Stimulated activated CD8-positive, alpha-beta memory T cell treated with anti-CD3 and anti-CD28 coated beads, Interleukin-15, amount 100 ng/mL, for 1 hour (primary cell): ENCODE measurements at regions not wholly inside any gene's neighbourhood (a gene's known extent, or its start where the extent isn't known, plus 50 kb on each side); places are given as distances from the start of the nearest gene placed in this dataset.

Experiments
- DNase-seq: peaks from one replicate; pipeline ENCODE4 v3.0.0-alpha.2; 2020; ENCODE audit warnings: low read depth

DNA sequence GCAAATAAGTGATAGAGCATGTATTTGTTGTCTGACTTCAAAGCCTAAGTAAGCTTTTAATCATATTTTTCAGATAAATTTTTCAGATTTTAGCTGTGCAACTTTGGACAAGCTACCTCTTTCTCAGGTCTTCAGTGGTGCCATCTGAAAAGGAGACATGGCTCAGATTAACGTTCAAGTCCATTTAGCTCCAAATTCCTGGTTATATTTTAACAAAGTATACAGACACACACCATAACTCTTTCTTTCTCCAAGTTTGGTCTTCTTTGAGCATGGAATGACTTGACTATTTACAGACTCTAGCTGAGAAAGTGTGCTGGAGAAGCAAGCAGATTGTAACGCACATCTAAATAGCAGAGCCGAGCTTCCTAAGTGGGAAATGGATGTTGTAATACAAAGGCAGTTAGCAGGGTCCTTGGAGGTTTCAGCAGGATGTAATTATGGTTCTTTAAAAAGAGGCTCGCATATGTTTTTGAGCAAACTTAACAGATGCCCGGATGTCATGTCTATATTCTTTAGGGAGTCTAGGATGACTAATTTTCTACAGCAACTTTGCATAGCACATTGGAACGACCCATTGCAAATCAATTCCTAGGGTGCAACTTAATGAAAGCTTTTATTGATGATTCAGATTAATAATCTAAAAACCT is 128.1 kb upstream of the E2F8 start:
- DNase-seq: no peak

DNA sequence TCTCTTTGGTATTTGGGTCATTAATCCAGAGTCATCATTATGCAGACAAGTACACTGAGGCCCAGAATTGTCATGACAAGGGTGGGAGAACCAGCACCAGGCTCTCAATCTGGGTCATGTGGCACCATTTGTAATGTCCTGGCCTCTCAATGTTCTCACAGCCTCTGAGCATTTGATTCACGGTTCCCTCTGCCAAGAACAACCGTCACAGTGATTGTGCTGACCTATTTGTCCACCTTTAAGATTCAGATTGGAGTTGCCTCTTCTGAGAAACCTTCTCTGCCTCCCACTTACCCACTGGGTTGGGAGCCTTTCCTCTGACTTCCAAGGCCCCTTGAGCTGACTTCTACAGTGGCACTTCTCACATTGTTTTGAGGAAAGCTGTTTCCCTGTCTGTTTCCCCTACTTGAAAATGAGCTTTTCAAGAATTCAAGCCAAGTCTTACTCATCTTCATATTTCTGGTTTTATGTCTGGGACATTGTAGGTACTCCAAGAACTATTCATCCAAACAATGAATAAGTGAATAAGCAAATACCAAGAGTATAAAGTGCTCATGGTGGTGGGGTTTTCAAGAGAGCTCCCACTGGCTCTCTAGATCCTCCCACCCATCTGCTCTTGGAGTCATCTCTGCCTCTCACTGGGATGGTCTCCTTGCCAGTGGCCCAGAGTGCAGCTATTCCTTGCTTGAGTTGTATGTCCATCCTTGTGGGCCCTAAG is 126.4 kb upstream of the E2F8 start:
- DNase-seq: no peak

DNA sequence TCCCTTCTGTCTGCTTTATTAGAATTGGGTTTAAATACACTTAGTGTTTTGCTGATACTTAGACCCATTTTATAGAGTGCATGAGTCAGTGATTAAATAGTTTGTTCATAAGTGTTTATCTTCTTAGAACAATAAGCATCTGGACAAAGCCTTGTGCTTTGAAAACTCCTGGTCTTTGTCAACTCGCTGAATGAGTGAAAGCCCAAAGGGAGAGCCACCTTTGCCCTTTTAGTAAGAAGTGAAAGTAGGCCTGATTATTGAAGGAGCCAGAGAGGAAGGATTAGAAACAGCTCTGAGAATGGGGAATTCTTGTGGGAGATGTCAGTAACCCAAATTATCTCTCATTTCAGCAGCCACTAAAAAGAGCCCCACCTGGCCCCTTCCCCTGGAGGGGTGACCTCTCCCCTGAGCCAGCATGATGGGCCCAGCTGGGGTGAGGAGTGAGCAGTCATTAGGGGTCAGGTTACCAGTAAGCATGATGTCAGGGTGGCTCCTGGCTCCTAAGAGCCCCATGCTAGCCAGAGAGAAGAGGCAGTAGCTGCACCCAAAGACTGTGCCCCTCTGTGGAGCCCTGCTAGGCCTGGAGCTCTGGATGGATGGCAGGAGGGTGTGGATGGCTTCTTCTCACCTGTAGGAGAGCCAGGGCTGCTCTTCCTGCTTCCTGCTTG is 125.1 kb upstream of the E2F8 start:
- DNase-seq: no peak

DNA sequence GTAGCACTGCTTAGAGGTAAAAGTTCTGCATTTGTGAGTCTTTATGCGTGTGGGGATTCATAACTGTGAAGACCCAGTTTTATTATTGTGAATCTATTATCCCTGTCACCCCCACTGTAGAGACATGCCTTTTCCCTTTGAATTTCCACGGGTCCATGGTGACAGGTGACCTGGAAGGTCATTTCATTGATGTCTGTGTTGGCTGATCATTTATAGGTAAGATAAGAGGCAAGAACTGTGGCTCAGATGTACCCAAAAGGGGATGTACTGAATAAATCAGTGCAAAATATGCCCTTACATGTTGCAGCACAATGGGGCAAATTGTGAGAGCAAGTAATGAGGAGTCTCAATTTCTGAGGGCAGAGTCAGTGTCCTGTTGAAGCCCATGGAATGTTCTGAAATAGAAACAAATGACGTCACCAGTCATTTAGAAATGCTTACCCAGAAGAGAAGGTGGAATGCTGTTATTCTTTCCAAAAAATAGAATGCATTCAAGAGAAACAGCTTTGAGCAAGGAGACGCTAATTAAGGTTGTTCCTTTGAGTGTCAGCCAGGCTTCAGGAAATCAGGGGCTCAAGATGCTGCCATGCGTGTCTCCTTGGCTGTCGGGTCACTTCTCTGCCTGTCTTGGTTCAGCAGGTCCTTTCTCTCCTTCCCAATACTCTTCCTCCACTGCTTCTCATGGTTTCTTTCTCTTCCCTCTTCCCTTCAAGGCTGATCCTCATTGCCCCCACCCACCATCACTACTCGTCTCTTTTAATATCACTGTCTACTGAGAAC is 118.7 kb upstream of the E2F8 start:
- DNase-seq: no peak

DNA sequence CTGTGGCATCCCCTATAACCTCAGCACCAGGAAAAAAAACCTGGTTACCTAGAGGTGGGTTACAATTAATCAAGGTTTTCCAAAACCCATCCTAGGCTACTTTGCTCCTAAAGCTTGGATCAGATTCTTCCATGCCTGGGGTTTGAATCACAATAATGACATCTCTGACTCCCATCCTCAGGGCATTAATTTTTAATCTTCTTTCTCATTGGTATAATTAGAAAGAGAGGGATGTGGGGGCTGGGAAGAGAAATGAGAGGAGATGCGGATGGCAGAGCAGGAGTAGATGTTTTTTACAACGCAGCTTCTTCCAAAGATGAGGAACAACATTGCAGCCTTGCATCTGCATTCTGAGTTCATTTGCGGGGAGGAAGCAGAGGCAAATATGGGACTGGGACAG is 117.2 kb upstream of the E2F8 start:
- no peak for DNase-seq

DNA sequence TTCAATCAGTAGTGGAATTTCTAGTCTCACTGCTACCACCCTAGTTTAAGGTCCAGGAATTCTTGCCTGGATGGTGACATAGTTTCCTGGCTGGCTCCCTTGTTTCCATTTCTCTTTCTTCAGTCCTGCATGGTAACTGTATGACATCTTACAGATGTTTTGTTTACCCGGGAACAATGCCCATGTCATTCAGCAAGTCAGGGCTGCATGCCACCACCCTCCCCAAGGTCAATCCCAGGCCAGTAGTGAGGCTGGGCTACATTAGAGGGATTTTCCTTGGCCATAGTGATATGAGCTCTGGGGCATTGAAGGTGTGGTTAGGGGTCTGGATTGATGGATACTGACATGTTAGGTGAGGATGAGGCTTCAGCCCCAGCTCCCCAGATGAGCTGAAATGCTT is 114.9 kb upstream of the E2F8 start:
- DNase-seq: no peak

DNA sequence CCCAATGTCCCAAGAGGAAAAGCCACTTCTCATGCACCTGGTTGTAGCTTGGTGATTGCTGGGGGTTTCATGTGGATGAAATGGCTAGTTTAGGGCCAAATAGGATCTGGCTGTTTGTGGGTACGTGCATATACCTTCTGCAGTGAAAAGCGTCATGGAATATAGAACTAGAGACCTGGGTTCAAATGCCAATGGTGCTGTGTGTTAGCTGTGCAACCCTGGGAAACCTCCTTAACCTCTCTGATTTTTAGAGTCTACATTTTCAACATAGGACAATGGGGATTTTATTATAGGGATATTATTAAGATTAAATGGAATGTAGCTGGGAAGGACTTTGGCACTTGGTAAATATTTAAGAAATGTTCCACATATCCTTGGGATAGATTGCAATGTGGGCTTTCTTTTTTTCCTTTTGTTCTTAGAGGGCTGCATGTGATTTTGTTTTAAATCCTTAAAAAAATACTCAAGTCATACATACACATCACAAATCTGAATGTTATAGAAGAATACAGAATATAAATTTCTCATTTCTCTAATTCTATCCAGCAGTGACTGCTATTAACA is 112.6 kb upstream of the E2F8 start:
- no peak for DNase-seq

DNA sequence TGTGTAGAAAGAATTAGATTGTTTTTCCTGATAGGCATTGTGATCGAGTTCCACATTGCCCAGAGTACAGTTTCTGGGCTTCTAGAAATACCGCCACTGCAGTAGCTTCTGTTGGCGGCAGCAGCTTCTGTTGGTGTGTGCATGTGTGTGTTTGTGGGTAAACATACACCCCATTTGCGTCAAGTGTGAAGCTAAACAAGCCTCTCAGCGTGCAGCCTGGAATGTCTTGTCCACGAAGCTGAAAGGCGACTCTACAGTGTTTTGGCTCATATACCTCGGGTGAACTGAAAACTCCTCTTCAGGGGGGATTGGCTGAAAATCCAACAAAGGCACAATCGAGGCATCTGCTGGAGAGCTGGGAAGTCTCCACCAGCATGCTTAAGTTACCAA is 112.0 kb upstream of the E2F8 start:
- no peak for DNase-seq

DNA sequence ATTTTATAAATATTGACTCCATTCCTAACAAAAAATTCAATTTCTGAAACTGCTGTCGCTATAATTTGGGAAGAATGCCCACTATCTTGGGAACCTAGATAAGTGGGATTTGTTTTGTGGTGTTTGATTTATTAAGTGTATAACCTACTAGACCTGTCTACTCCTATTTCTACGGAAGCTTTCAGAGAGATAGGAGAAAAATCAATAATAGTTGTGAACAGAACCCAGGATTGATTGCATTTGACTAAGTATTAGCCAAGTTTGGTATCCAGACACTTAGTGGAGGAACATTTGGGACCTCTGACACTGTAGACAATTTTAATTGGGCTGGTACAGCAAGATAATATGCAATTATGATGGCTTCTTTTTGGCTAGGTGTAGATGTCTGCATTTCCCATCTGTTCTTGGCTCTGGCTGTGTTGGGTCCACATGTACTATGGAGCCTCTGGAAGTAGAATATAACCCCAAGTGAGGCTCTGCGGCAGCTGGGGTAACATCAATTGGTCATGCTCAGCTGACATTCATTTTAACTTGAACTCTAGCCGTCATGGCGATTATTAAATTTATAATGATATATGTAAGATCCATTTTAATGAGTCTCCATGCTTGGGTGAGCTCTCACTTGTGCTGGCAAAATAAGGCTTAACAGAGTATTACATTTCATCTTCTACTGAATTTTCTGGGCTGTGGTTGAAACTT is 111.5 kb upstream of the E2F8 start:
- no peak for DNase-seq

DNA sequence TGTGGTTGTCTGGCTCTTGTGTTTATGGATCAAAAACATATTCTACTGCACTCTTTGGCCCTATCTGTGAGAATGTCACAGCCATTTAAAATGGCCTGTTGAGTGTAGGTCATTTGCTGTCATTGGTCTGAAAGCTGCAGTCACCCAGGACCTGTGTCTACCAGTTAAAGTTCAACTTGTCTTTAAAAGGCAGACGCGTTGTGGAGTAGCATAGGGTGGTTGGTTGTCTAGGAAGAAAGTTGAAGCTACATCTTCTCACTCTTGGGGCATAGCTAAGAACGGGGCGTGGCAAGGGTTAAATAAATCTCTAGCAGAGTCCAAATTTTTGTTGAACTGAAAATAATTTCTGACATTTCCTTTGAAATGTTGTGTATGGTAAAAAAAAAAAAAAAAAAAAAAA is 110.7 kb upstream of the E2F8 start:
- no peak for DNase-seq

DNA sequence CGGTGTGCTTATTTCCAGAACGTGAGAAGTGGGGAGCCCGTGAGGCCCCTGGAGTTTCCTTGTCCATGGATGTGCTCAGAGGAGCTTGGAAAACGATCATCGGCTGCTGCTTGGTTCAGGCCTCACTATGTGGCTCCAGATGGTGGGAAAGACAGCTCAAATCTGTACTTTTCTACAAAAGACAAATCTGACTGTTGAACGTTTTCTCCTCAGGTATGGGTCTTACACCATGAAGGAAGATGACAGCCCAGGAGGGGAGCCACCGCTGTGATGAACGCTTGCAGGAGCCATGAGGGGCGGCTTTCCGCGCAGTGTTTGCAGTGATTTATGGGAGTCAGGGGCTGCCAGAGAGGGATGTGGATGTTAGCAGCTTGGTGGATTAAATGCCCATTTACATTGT is 109.4 kb upstream of the E2F8 start:
- DNase-seq: no peak

DNA sequence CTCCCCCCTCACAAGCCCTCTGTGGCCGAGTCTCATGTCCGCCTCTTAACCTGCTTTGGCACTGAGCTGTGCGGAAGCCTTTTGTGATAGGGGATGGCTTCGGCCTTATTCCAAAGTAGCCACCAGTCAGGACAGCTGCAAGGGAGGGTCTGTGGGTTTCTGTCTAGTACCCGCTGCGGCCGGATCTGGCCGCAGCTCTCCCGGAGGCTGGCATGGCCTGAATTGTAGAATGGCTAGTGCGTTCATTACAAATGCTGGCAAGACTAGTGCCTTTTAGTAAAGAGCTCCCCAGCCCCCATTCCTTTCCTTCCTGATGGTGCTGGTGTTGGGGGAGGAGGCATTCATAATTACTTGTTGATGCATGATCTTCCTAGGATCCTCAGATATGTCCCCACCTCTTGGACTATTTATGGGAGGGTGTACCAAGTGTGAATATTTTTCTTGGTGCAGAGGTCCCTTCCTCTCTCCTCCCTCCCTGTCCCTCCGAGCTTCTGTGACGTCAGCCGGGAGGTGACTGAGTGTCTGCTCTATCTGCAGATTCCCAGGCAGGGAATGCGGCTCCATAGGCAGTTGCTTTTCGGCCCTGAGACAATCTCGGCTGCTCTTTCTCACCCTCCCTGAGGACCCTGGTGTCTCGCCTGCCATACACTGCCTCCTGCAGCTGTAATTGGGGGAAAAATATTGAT is 108.7 kb upstream of the E2F8 start:
- no peak for DNase-seq

DNA sequence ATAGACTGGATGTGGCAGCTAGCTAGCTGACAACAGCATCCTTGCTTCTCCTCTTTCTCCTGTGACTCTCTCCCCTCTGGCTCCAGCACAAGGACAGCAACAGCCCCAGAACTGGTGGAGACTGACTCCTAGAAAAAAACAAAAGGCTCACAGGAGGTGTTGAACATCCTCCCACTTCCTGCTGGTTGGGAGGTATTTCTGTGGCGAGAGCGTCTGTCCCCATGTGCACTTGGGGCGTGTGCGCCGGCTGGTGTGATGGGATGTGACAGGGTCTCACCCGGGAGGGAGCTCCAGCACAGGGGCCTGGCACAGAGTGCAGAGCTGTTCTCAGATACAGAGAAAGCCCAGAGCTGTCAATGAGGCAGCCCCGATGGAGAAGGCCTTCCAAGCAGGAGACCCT is 107.2 kb upstream of the E2F8 start:
- DNase-seq: no peak

DNA sequence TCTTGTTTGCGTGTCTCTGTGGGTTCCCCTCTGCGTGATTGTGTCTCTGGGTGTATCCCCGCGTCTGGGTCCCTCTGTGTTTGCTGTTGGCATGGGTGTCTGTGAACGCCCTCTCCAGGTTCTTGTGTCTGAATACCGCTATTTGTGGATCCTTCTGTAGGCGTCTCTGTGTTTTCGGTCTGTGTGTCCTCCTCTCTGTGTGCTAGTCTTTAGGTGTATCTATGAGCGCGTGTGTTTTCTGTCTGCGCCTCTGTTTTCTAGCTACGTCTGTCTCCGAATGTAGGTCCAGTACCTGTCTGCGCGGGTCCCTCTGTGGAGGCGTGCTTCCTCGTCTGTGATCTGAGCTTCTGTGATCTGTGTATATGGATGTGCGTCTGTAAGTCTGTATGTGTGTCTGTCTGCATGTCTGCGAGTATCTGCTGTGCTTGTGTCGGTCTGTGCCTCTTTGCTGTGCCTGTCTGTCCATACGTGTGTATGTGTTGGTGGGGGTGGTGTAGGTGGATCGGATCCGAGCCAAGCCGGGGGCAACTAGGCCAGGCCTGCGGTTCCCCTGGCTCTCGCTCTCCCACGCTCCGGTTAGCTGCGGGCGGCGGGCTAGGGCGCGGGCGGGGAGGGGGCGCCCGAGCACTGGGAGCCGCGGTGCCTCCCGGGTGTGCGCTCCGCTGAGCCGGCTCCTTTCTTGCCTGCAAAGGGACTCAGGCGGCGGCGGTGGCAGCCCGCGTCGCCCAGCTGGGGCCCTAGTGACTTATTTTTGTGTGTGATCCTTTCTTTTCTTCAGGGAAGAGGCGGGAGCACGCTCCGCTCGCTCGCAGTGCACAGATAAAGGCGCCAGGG is 105.3 kb upstream of the E2F8 start:
- DNase-seq: no peak

DNA sequence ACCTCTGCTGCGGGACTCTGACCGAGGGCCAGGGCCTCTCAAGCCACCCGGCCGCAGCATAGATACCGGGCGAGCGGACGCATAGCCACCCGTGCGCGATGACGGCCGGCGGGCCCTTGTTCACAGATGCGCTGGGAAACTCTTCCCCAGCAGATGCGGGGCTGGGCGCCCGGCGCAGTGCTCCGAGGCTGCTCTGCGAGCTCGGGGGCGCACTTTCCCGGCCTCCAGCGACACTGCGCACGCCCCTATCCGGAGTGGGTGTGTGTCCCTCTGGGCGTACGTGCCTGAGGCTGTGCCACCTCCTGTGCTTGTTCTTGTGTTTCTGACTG is 104.7 kb upstream of the E2F8 start:
- DNase-seq: no peak

DNA sequence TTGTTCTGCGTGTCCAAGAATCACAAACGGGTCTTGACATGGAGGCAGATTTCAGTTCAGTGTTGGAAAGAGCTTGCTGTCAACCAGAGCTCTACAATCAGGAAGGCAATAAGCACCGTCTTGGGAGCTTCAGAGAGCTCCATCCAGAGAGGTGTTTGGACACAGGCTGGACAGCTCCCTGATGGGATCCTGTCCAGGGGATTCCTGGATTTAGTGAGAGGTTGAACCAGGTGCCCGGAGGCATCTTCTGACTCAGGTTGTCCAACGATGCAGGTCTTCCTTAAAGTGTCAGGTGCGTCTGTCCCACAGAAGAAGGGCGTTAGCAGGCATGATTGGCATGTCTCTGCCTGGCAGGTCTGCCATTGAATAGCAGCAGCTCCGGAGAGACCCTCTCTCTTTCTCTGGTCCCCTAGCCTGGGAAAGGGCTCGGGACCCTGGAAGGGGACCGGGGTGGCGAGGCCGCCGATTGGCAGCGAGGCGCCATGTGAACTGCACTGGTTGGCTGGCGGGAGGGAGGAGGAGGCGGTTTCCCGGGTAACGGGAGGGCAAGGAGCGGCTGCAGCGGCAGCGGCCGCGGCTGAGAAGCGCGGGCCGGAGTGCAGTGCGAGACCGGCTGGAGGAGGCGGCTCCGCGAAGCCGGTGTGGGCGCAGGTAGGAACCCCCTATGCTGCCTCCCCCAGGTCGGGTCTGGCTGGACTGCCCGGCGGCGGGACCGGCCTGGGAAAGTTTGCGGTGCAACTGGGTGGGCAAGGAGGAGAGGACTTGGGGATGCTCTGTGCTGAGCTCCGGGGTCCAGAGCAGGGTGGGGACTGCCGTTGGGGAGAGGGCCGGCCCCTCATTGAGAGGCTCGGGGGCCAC is 104.1 kb upstream of the E2F8 start:
- DNase-seq: no peak

DNA sequence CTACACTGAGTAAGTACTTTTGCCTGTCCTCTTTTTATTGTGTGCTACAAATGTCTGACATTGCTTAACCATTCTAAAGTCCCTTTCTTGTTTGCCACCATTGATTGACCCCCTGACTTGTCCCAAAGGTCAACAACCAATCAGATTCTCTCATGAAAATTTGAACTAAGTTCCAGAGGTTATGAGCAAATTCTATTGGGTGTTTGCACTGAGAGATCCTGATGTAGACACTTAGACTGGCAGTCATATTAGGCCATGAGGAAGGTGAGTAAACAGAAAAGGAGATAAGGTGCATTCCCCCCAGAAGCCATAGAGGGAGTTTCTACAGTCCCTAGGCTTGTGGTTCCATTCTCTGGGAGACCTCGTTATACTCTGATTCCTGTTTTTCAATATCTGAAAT is 101.3 kb upstream of the E2F8 start:
- DNase-seq: no peak

DNA sequence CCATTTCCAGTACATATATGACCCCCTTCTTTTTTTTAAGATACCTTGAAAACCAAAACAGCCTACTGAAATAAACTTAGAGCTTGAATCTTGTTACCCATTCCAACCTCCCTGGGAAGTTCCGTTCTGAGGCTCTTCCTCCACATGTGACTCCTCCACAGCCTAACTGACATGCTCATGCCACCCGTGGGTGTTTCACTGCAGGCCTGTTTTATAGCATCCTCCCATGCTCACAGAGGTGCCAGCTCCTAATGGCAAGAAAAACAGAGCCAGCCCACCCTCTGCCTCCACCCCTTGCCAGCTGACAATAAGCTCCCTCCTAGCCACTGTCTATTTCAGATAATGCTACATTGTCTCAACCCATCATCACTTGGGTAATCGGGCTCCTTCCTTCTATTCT is 97.6 kb upstream of the E2F8 start:
- DNase-seq: no peak

DNA sequence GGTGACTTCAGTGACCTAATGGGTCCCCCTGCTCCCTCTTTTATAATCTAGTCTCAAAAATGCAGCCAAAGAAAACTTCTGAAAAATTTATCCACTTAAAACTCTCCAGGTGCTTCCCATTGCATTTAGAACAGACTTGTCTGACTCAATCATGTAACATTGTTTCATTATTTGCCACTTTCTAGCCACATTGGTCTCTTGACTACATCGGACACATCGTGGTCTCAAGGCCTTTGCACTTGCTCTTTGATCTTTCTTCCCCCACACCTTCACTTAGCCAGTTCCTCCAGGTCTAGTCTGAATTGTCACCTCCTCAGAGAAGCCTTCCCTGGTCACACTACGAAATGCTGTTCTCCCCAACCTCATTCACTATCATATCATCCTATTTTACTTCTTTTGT is 97.0 kb upstream of the E2F8 start:
- DNase-seq: no peak

DNA sequence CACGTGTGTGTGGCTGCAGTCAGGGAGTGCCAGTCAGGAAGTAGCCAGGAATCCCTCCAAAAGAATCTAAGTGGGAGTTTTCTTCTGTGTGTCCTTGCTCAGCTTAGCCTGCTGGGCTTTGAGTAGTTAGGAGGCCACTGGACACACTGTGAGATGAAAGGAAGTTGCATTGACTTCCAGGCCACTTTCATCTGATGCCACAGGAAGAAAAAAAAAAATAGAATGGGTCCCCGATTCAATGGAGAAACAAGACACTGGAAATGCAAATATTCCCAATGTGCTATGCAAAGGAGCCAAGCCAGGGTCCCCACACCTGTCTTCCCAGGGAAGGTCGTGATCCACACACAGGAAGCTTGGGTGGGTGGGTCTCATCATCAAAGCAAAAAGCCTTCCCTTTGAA is 95.6 kb upstream of the E2F8 start:
- no peak for DNase-seq
